22Rv1 (cell line): ENCODE measurements at regions not wholly inside any gene's neighbourhood (a gene's known extent, or its start where the extent isn't known, plus 50 kb on each side); places are given as distances from the start of the nearest gene placed in this dataset.

Source experiments
- CTCF ChIP-seq: fragments of 450-650 bp; IDR thresholded peaks from 2 replicates; pipeline ENCODE4 v1.5.1; 2017; ENCODE audit warnings: mild to moderate bottlenecking
- ZFX ChIP-seq: fragments of 450-650 bp; IDR thresholded peaks from 2 replicates; pipeline ENCODE4 v1.6.1; 2017; ENCODE audit warnings: antibody characterized with exemption, borderline replicate concordance

DNA sequence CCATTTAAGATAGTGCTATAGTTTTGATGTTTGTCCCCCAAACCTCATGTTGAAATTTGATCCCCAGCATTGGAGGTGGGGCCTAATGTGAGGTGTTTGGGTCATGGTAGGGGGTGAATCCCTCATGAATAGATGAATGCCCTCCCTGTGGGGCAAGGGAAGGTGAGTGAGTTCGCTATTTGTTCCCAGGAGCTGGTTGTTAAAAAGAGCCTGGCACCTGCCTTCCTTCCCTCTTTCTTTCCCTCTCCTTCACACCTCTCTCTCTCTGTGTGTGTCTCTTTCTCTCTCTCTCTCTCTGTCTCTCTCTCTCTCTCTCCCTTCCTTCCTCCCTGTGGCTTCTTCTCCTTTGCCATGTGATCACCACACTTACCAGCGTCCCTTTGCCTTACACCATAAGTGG, 160.7 kb downstream of the AASDH start:
- no peak for TF ChIP-seq CTCF
- no peak for TF ChIP-seq ZFX
